ENCODE measurements at regions not wholly inside any gene's neighbourhood (a gene's known extent, or its start where the extent isn't known, plus 50 kb on each side); places are given as distances from the start of the nearest gene placed in this dataset.

GRCh38 chr3:153060346-153060745, 101.7 kb upstream of the RAP2B start:
- Histone ChIP-seq H3K9me3 (no peaks in the 10 kb centered on the region), H3K4me1 (no peaks in the 10 kb centered on the region), H3K4me3 (no peak overlapping the region), H3K36me3 (ENCODE audit: insufficient read depth in 1 of 2, low read depth in 1 of 2) (no peaks in the 10 kb centered on the region), H3K27me3 (ENCODE audit: insufficient read depth in 3 of 3, low read length in 2 of 3) (no peaks in the 10 kb centered on the region), H3K27ac (no peak overlapping the region)
- intact Hi-C loops (cut with DNase I) = loop anchor here in 1 of 2 donors (5.0 kb wide), 1 partner anchor 642 kb away; no protein-coding TSS in a partner anchor
- no peak for ATAC-seq
- 63 to 68% (median 66%) methylated on average over 5 of the region's 5 CpGs for WGBS, 3 donors
- no peak for DNase-seq
- TF ChIP-seq CTCF (IDR thresholded peaks at IDR 0.05) = no peak

GRCh38 chr3:153061938-153062528, 100.0 kb upstream of the RAP2B start:
- intact Hi-C loops (cut with DNase I) = loop anchor here in 1 of 2 donors (5.0 kb wide), 1 partner anchor 640 kb away; no protein-coding TSS in a partner anchor
- no peak for TF ChIP-seq CTCF (IDR thresholded peaks at IDR 0.05)
- Histone ChIP-seq H3K27me3 (ENCODE audit: insufficient read depth in 3 of 3, low read length in 2 of 3) (no peaks in the 10 kb centered on the region), H3K36me3 (ENCODE audit: insufficient read depth in 1 of 2, low read depth in 1 of 2) (no peaks in the 10 kb centered on the region), H3K4me3 (no peak overlapping the region), H3K27ac (no peak overlapping the region), H3K9me3 (no peaks in the 10 kb centered on the region), H3K4me1 (no peaks in the 10 kb centered on the region)
- ATAC-seq (no peak), DNase-seq (no peak)
- 89 to 96% (median 95%) methylated on average over 4 of the region's 4 CpGs for WGBS, 3 donors

GRCh38 chr3:153063337-153063736, 98.7 kb upstream of the RAP2B start:
- WGBS, 3 donors = 79 to 87% (median 85%) methylated on average over 2 of the region's 2 CpGs
- intact Hi-C loops (cut with DNase I) = loop anchor here in 1 of 2 donors (5.0 kb wide), 1 partner anchor 639 kb away; no protein-coding TSS in a partner anchor
- no peaks in the 10 kb centered on the region for H3K9me3 ChIP-seq

GRCh38 chr3:153066983-153067382, 95.0 kb upstream of the RAP2B start:
- H3K4me1 ChIP-seq = no peaks in the 10 kb centered on the region
- TF ChIP-seq CTCF (IDR thresholded peaks at IDR 0.05) = no peak
- intact Hi-C loops (cut with DNase I) = no loop called here
- no peak overlapping the region for H3K4me3 ChIP-seq
- 93 to 95% (median 93%) methylated on average over 12 of the region's 12 CpGs for WGBS, 3 donors
- ATAC-seq (no peak), DNase-seq (no peak)
- no peaks in the 10 kb centered on the region for H3K27me3 ChIP-seq (ENCODE audit: insufficient read depth in 3 of 3, low read length in 2 of 3)
- H3K36me3 ChIP-seq (ENCODE audit: insufficient read depth in 1 of 2, low read depth in 1 of 2) = no peaks in the 10 kb centered on the region
- H3K27ac ChIP-seq = no peak overlapping the region
- H3K9me3 ChIP-seq = no peaks in the 10 kb centered on the region

More at GRCh38 chr3:153063337-153063736, 98.7 kb upstream of the RAP2B start:
- ATAC-seq (no peak), DNase-seq (no peak)
- H3K27ac ChIP-seq = no peak overlapping the region
- H3K4me3 ChIP-seq = no peak overlapping the region
- no peaks in the 10 kb centered on the region for H3K27me3 ChIP-seq (ENCODE audit: insufficient read depth in 3 of 3, low read length in 2 of 3)
- no peaks in the 10 kb centered on the region for H3K4me1 ChIP-seq
- no peak for TF ChIP-seq CTCF (IDR thresholded peaks at IDR 0.05)
- no peaks in the 10 kb centered on the region for H3K36me3 ChIP-seq (ENCODE audit: insufficient read depth in 1 of 2, low read depth in 1 of 2)

Measured in psoas muscle (tissue), 7 donors.